GM21515 (cell line): ENCODE measurements at regions not wholly inside any gene's neighbourhood (a gene's known extent, or its start where the extent isn't known, plus 50 kb on each side); places are given as distances from the start of the nearest gene placed in this dataset.

Experiments
- ATAC-seq: cut with Tn5 transposase; IDR thresholded peaks from one replicate; pipeline ENCODE4 v1.9.1; 2021; ENCODE audit not compliant: unreplicated experiment

DNA sequence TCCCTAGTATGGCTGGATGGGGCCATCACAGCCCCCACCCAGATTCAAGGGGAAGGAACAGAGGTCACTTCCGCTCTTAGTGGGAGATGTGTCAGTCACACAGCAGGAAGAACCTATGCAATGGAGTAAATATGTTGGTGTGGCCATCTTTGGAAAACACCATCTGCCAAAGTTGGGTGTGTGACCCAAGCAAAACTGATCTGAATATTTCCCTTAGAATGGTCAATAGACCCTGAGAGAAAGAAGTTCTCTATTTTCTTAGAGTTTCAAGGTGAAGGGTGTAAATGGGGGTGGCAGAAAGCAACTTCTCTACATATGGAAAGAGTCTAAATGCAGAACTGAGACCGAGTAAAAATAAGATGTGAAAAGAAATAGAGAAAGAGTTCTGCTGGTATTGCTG is 212.7 kb downstream of the ESM1 start:
- ATAC-seq = no peak

DNA sequence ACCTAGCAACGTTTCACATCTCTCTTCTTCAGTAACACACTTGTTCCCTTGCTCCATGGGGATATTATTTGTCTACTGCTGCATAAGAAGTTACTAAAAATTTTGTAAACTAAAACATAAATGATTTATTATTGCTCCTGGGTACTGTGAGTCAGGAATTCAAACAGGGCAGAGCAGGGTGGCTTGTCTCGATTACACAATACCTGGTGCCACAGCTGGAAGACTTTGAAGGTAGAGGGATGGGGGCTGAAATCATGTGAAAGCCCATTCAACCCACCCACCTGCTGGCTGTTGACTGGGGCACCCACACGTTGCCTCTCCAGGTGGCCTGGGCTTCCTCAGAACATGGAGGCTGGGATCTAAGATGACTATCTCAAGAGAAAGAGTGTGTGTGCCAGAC is 213.2 kb downstream of the ESM1 start:
- no peak for ATAC-seq

- no peak for ATAC-seq
Observed at GRCh38 chr5:54769746-54770145, 215.6 kb downstream of the ESM1 start.

DNA sequence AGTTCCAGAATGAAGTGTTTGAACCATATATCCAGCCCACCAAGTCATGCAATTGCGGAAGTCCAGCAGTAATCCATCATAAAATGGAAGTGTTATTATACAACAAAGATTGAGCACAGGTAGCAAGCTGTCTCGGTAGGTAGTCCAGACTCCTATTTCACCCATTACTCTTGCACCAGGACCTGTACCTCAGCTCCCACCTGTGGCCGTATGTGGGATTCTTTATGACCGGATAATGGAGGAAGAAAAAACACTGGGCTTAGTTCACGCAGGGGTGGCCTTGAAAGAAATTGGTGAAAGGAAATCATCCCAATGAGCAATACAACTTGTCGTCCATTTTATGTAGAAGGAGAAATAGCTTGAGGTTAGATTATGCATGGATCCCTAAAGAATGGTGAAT is 216.3 kb downstream of the ESM1 start:
- no peak for ATAC-seq

- ATAC-seq = no peak
Observed at GRCh38 chr5:54766748-54767147, 218.6 kb downstream of the ESM1 start.

- no peak for ATAC-seq
Observed at GRCh38 chr5:54765165-54766028, 220.0 kb downstream of the ESM1 start.

DNA sequence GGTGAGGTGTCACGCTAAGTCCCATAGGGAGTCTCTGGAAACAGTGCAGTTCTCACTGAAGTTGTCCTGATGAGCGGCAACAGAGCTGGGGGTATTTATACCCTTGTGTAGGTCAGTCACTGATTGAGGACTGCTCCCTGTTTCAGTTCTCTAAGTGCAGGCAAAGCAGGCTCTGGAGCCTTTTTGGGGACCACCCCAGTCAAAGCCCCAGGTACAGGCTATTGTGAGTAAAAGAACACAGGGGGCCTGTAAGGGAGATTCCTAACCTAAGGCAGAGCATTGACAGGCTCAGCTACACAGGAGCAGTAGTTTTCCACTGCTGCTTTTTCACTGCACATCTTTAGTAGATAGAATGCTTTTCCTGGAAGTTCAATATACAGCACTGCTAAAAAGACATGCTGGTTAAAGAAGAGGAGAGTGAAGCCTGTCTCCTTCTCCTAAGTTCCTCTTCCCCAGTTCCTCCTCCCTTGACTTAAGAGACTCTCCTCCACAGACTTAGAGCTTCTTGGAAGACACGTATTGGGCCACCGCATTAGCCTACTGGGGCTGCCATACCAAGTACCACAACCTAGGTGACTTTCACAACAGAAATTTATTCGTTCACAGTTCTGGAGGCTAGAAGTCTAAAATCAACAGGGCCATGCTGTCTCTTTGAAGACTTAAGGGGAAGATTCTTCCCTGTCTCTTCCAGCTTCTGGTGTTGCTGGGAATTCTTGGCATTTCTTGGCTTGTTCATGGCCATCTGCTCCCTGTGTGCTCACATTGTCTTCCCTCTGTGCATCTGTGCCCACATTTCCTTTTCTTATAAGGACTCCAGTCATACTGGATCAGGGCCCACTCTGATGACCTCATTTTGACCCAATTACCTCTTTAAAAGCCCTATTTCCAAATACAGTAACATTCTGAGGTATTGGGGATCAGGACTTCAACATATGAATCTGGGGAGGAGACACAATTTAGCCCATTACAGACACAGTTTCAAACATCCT is 221.0 kb downstream of the ESM1 start:
- ATAC-seq = no peak

DNA sequence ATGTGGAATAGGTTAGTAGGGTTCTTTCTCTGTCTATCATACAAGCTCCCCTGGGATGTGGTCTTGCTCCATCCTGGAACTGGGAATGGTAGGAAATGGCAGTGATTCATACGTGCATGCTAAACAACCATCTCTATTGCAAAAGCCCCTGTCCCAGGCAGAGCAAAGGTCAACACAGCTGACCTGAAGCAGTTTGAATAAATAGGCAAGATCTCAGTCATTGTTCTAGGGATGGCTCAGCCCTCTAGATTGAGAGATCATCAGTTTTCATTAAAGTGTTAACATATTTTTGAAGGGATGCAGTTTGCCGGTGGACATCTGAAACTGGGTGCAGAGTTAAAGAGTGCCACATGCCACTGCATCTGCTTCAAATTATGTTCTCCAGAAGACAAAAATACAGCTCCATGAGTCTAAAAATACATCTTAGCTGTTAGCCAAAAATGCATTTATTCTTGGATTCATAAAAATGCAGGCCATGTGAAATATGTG is 224.1 kb downstream of the ESM1 start:
- no peak for ATAC-seq

GRCh38 chr5:54760182-54760935 is 225.0 kb downstream of the ESM1 start:
- ATAC-seq = no peak

GRCh38 chr5:54758038-54758437 is 227.4 kb downstream of the ESM1 start:
- ATAC-seq = no peak

GRCh38 chr5:54757541-54757940 is 227.9 kb downstream of the ESM1 start:
- ATAC-seq = no peak

GRCh38 chr5:54756796-54757402 is 228.5 kb downstream of the ESM1 start:
- ATAC-seq = no peak

GRCh38 chr5:54756301-54756700 is 229.1 kb downstream of the ESM1 start:
- ATAC-seq = no peak

DNA sequence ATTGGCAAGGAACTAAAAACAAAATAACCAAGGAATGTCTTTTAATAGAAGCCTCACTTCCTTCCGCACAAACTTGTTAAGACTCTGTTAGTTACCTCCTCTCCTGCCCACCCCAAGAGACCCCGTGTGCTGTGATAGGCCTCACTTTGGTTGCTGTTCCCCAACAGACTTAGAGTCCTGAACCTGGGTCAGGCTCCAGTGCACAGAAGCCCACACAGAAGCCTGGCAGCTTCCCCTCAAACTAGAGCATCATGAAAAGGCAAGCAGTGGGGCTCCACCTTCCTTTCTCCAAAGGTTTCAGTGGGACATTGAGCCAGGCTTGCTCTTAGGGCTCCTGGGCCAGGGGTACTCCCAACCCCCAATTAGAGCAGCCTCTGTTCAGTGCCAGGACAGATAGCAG is 230.5 kb downstream of the ESM1 start:
- no peak for ATAC-seq

GRCh38 chr5:54754420-54754819 is 231.0 kb downstream of the ESM1 start:
- no peak for ATAC-seq

DNA sequence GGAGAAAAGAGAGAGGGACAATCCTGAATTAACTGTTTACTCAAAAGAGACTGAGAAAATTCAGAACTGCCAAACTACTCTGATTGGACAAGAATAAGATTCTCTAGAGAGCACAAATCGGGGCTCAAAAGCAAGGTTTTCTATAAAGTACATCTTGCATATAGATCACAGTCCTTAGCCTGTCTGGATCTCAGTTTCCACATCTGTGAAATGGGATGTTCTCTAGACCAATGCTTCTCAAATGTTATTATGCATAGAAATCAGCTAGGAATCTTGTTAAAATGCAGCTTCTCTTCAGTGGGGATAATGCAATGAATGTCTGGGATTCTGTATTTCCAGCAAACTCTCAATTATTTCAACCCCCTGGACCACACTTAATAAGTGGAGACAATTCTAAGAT is 231.6 kb downstream of the ESM1 start:
- no peak for ATAC-seq

DNA sequence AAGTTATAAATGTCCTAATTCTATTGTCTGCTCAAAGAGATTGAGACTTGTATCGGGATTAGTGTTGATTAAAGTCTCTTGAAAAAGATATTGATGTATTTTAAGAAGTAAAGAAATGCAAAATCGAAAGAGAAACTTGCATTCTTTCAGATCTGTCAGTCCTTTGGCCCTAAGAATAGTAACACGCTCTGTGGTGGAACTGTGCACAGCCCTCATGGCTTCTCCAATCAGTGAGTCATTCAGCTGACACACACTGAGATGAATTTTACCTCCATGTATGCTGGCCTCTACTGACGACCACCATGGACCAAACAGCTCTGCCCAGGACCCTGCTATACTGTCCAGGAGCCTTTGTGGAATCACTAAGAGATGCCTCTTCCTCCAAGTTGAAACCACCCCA is 232.4 kb downstream of the ESM1 start:
- peak; percentile 93 for ATAC-seq

GRCh38 chr5:54748527-54748926 is 231.0 kb downstream of the SNX18 start:
- ATAC-seq = no peak

DNA sequence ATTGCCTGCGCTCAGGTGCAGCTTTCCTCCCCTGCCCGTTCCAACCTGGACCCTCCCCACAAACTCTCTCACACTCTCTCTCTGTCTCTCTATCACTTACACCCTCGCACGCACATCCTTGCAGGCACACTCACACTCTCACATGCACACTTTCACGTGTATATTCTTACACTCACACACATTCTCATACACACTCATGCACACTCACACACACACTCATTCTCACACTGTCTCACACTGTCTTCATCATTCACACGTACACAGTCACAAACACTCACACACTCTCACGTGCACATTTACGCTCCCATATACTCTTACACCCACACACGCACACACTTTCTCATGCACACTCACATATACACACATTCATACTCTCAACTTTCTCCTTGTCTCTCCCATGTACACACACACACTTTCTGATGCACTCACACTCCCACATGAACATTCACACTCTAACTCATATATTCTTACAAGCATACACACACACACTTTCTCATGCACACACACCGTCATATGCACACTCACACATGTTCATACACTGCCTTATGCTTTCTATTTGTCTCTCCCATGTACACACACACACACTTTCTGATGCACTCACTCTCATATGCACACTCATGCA is 229.3 kb downstream of the SNX18 start:
- ATAC-seq = no peak

- ATAC-seq = no peak
Observed at GRCh38 chr5:54746346-54746745, 228.8 kb downstream of the SNX18 start.
